Endothelial cell of hepatic sinusoid (primary cell): ENCODE measurements at regions not wholly inside any gene's neighbourhood (a gene's known extent, or its start where the extent isn't known, plus 50 kb on each side); places are given as distances from the start of the nearest gene placed in this dataset.
"Not testable (repeated sequence)": the region's sequence is repeated elsewhere in the genome, so short reads cannot be mapped to it uniquely, and the experiment has no call there.

Experiments
- in situ Hi-C: cut with HindIII; loops from 2 replicates; pipeline ENCODE4 v1.10.0; 2017; ENCODE audit warnings: low sequenced_read_pairs

DNA sequence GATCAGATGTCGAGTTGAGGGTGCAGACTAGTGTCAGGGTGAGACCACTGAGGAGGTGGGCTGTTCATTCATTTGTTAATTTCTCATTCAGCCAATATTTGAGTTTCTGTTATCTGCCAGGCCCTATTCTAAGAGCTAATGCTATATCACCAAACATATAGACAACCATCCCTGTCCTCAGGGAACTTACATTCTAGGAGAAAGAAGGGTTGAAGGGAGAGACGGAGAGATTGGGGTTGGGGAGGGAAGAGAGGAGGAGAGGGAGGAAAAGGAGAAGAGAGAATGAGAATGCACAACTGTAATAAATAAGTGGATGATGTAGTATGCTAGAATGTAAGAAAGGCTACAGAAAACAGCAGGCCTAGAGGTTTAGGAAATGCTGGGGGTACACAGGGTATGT lies 129.9 kb upstream of the PITX1 start:
- in situ Hi-C loops, result no loop called here

DNA sequence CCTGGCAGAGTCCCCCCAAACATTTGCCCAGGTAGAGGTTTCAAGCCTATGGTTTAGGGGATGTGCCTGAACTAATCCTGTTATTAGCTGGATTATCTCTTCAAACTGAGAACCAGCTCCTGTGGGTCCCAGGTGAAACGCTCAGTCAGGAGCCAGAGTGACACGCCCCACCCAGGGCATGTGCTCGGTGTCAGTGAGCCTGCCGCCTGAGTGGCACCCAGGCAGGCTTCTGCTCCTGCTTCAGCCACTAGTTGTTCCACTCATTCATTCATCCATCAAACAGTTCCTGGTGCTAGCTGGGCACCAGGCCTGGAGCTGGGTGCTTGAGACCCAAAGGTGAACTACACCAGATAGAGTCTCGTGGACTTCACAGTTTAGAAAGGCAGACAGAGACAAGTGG lies 129.4 kb upstream of the PITX1 start:
- in situ Hi-C loops, result no loop called here

DNA sequence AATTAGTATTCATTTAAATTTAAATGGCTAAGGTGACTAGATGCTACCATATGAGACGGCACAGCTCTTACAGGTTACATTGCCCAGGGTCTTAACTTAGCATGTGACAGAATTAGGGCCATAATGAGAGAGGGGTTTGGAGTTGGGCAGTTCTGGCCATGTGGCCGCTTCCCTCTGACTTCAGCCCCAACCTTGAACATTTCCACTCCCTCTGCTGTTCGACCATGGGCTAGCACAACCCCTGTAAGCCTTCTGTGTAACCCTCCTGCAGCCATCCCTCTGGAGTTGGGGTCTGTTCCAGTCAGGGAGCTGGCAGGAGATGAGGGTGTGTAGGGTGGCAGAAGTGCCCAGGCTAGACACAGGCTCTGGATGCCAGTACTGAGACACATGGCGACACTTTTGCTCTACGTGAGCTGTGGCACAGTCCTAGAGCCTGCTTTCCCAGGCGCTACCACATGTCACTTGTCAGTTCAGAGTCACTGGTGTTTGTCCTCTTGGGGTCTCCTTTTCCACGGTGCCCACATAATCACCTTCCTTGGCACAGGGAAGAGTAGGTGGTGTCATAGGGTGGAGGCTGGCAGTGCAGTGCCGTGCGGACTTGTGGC lies 128.7 kb upstream of the PITX1 start:
- in situ Hi-C loops, result no loop called here

DNA sequence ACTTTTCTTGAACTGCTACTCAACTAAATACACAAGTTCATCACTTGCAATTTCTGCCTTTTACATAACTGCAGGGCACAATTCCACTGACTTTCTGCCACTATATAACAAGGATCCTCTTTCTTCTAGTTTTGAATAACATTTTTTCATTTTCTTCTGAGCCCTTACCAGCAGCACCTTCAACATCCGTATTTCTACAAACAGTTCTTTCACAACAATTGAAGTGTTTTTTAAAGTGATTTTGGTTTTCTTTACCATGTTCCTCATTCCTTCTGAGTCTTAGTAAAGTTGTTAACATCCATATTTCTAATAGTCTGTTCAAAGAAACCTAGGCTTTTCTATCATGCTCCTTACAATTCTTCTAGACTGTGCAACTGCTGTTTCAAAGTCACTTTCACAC lies 127.2 kb upstream of the PITX1 start:
- in situ Hi-C loops, result no loop called here

DNA sequence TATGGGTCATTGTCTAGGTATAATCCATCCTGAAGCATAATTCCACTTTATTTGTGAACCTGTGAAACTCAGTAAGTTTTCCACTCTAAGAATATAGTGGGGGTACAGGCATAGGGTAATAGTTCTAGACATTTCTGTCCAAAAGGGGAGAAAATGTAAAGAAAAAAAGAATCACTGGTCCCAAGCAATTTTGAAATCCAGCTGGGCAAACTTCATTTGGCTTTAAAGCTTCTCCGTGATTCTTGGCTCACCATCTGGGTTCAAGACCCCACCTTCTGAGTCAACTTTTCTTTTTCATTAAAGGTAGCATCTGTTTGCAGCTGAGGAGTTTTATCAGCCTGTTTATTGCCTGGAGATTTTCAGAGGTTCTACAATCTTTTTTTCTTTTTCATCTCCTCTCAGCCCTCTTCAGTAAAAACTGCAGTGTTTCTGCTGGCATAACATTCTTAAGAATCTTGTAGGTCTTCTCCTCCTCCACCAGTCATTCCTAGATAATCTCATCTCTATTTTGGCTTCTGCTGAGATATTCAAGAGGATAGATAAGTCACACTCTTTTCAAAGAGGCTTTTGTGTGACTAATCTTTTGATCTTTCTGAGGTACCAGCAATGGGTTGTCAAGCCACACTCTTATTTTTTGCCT lies 126.1 kb upstream of the PITX1 start:
- in situ Hi-C loops, result no loop called here

DNA sequence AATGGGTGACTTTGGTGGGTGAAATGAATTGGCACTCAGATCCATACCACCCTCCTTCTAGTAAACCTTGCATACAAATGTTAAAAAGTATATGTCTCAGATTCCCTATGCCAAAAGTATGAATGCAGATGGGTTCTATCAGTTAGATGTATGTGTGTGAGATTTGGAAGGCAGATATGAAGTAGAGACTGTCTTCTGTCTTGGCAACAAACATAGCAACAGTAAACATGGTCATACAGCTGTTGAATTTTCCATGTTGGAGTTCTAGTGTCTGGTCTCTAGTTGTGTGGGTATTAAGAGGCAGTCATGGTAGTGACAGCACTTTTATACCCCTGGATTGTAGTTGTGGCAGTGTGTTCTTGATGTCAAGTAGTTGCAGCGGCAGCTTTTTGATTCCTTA lies 125.6 kb upstream of the PITX1 start:
- in situ Hi-C loops, result no loop called here

DNA sequence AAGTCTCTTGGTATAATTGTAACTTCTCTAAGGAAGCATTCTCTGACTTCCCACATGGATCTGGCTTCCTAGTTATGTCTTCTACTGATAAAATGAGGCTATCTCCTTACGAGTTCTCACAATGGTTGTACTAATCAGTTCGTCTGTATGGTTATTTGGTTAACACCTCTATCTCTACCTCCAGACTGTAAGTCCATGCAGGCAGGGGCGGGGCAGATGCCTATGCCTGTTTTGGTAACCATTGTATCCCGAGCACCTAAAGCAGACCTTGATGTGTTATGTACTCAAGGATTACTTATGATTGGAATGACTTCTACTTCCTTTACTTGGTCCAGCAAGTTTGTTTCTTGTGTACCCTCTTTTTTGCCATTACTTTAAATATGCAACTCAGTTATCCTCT lies 125.0 kb upstream of the PITX1 start:
- in situ Hi-C loops, result no loop called here

DNA sequence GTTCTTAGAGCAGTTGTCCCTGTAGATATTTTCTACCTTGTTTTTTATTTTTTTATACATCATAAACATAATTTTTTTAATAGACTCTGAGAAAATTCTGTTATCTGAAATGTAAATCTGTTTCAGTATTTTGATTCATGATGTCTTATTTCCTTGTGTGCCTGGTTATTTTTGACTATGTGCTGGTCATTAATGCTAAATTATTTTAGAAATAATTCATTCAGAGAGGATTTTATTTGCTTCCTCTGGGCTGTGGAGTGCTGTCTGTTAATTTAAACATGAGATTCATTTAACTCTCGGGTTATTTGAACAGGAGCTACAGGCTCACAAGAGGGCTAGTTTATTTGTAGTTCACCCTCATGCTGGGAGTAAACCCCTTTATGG lies 124.3 kb upstream of the PITX1 start:
- in situ Hi-C loops, result no loop called here

DNA sequence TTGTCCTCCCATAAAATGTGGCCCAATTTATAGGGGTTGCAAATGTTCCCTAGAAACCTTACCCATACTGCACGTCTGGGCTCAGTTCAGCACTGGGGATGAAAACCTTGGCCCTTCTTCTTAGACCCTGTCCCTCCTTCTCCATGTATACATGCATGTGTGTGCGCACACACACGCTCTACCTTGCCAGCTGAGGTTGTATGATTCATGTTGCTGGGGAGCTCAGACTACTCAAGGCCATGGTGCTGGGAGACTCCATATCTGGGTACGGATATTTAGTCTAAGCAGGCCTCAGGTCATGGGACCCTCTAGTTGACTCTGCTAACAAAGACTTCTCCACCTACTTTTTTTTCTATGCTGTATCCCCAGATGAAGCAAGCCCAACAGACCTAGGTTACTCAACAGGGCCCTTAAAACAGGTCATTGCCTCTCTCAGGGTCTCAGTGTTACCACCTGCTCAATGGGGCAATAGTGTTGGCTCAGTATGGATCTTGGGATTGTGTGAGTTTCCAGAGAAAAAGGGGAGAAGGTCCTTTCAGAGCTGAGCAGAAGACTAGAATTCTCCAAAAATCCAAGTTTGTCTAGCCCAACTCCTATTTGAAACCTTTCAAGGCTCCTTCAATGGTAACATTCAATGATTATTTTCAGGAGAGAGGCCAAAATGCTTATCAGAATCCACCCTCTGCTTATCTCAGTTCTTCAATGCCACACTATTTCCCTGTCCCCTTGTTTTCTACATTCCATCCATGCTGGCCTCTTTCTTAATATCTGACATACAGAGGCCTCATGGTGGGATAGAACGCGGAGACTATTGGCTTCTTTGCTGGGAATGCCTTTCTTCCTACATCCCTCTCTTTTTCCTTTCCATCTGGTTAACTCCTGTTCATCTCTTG lies 123.6 kb upstream of the PITX1 start:
- in situ Hi-C loops, result no loop called here

DNA sequence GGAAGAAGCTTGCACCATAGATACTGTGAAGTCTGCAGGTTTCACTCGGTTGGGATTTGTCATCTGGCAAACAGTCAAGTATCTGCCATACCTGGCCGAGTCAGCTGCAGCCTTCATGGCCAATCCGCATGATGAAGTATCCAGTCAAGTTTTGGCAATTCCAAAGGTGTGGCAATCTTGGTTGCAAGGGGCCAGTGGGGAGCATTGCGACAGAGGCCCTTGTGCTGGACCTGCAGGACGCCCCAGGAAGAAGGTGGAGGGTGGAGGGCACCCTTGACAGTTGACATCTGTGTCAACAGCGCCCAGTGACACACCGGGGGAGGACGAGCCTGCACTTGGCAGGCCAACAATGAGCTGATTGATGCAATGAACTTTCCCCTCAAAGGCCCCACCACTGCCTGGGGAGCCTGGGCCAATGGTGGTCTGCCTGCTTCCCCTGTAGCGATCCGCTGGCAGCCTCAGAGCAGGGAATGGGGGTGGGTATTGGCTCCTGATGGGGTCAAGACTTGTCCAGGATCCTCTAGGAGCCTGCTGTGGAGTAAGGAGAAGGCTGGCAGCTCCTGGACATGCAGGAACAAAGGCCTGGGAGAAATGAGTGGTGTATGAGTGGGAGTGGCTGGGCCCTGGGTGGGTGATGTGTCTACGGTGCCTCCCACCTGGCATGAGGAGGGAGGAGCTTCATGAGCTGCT lies 122.8 kb upstream of the PITX1 start:
- in situ Hi-C loops, result no loop called here

DNA sequence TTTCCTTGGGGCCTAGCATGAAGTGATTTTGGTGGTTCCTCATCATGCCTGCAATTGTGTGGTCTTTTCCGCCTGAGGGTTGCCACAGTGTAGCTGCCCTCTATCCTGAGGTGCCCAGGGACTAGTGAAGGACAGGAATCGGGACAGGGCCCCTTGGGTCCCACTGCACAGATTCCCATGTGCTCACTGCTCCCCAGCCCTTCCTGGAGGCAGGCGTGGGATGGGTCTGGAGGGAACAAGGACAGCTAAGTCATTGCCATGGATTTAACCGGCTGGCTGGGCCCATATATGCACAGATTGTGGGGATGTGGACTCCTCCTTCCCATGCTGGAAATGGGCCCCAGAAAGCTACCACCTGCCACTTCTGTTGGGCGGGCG lies 122.3 kb upstream of the PITX1 start:
- in situ Hi-C loops, result no loop called here

DNA sequence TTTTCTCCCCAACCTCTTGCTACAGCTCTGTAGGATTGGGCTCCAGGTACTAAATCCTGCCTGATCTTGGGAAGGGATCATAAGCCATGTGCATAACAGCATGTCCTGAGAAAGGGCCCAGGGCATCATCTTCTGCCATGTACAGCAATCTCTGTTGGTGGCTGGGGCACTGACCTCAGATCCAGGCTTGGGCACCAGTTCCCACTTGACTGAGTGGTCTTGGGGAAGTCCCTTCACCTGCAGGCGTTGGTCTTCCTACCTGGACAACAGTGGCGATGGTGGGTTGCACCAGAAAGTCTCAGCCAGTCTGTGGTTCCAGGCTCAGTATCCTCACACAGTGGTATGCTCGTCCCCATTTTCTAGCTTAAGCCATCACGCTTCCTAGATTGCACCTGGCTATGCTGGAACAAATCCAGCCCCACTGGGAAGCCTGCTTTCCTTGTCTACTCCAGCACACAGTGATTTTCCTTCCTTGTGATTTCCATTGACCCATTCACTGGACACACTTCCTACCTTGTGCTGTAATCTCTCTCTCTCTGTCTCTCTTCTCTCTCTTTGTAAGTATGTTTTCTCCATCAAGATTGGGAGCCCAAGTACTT lies 121.7 kb upstream of the PITX1 start:
- in situ Hi-C loops, result no loop called here

DNA sequence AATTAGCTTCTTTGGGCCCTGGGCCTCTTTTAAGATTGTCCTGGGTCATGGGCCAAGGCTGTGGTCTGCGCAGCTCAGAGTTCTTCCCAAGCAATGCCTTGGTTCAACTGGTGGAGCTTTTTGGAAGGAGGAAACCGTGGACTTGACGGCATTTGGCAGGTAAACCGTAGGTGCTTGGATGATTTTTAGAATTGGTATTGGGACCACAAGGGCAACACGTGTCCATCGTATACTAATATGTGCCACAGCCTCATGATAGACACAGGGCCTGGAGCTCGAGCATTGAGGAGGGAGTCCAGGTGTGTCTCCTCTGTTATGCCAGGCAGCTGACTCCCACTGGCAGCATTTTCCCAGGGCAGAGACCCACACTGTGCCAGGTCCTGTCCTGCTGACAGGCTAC lies 120.9 kb upstream of the PITX1 start:
- in situ Hi-C loops, result no loop called here

DNA sequence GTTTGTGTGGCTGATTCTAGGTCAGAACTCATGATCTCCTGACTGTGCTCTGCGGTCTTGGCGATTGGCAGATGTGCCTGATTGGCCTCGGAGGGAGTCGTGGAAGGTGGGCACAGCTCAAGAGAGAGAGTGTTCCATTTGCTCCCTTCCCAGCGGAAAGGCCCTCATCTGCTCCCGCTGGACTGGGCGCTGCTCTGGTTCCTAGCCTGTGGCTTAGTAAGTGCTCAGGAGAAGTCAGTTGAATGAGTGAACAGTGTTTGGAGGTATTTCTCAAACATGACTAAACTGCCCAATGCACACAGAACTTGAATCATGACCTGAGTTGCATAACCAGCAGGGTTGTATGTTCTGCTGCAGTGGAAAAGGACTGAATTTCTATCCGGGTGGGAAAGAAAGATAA lies 120.2 kb upstream of the PITX1 start:
- in situ Hi-C loops, result no loop called here

DNA sequence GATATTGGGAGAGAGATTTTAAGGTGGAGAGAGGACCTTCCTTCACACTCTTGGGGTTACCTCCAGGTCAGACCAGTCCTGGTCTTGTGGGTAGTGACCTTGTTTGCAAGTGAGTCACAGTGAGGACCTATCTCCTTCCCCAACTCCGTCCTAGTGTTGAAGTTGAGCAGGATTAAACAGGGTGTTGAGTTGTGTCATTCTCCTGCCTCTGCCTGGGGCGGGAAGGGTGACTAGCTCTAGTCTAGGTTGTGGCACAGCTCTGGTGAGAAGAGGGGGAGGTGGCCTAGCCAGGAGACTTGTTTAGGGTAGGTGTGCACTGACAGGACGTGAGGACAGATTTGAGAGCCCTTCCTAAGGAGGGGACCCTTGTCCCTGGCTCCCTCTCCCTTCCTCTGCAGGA lies 119.6 kb upstream of the PITX1 start:
- in situ Hi-C loops, result no loop called here

DNA sequence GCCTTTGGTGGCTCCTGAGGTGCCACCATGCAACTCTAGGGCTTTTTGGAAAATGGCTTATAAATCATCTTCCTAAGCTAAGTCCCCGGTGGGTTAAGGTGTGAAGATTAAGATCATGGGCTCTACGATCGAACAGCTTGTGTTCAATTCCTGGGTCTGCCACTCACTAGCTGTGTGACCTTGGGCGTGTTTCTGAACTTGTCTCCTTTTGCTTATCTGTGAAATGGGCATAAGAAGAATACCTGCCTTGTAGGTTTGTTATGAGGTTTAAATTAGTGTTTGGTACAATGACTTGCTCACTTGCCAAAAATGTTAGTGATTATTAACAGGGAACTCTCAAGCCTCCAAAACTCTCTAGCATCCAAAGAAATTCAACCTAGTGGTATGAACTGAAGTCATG lies 119.2 kb upstream of the PITX1 start:
- in situ Hi-C loops, result no loop called here

DNA sequence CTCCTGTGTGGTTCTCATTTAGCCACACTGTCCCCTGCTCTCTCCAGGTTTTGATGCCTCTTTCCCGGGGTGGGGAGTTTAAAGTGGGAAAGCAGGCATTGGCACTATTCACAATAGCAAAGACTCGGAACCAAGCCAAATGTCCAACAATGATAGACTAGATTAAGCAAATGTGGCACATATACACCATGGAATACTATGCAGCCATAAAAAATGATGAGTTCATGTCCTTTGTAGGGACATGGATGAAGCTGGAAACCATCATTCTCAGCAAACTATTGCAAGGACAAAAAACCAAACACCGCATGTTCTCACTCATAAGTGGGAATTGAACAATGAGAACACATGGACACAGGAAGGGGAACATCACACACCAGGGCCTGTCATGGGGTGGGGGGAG lies 117.6 kb upstream of the PITX1 start:
- in situ Hi-C loops, result not testable (repeated sequence)

DNA sequence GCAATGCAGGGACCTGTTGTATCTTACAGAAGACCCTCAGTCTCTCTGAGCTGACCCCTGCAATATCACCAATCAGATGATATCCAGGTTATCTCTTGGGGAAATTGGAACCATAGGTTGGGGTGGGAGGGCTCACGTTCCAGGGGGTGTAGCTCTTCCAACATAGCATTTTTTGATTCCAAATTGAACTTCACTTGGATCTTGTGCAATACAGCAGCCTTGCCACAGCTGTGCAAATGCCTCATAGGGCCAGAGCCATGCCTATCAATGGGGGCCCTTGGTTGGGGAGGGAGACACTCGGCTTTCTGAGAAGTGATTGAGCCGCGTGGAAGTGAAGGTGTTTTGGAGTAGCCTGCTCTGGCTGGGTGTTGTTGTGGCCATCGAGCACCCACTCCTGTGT lies 117.2 kb upstream of the PITX1 start:
- in situ Hi-C loops, result no loop called here

DNA sequence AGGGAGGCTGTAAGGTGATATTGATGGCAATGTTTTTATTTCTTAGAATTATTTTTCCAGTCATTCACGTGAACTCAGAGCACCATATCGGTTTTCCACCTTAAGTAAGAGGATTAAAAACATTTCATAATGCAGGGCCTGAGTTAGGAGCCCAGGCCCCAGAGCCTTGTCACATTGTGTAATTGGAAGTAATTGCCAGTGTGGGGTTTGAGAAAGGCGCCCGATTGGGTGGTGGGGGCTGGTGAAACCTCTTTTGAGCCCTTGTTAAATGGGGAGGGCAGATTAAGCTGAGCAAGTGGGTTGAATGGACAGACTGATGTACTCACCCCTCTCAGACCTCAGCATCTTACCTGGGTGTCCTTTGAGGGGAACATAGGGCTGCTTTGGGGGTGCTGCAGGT lies 116.7 kb upstream of the PITX1 start:
- in situ Hi-C loops, result no loop called here

DNA sequence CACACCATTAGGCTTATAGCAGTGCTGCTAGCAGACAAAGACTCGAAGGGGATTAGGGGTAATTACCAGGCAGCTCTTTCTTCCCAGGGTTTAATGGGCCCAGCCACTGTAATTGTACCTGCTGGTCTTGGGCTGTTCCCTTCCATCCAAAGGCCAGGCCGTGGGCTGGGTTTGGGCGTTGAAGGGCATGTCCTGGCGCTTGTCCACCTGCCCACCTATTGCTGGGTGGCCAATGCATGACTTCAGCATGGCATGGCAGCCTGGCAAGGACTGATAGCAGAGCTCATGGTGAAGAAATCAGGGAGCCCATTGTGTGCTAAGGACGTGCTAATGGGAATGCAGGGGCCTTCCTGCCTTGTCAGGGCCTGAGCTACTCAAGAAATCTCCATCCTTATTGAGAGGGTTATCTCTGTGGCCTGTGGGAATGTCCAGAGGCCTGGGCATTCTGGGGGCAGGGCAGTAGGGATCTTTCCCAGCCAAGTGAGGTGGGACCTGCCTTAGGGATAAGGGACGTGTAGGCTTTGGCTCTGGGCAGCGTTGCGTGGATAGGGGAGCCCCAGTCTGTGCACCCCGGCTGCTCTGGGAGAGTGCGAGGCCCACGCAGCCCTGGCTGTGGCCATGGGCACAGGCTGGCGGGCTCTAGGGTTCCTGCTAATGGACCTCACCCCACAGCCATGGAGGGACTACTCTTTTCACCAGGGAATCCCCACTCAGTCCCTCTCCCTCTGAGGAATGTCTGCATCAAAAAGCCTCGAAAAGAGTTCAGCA lies 116.1 kb upstream of the PITX1 start:
- in situ Hi-C loops, result no loop called here
